Liver (tissue), 8 donors: ENCODE measurements at regions not wholly inside any gene's neighbourhood (a gene's known extent, or its start where the extent isn't known, plus 50 kb on each side); places are given as distances from the start of the nearest gene placed in this dataset.

ENCODE experiments used
- DNase-seq: peaks from one replicate; pipeline ENCODE4 v3.0.0-alpha.2; 2017; ENCODE audit warnings: low spot score
- H3K27ac ChIP-seq, 2 donors: one replicate each; pipeline ENCODE4 v1.7.0; 2013; ENCODE audit warnings: inconsistent platforms in 2 of 2, low read length in 2 of 2, control low read depth in 1 of 2, low read depth in 1 of 2, mild to moderate bottlenecking in 1 of 2
- H3K27me3 ChIP-seq, 4 donors: one replicate each; pipeline versions ENCODE4 v1.6.1 to v1.7.0; 2013; ENCODE audit warnings: low read length in 3 of 4, inconsistent platforms in 1 of 4, mild to moderate bottlenecking in 1 of 4, moderate library complexity in 1 of 4; ENCODE audit not compliant: control insufficient read depth in 4 of 4, insufficient read depth in 4 of 4
- H3K36me3 ChIP-seq, 4 donors: one replicate each; pipeline versions ENCODE4 v1.6.1 to v1.7.0; 2013; ENCODE audit warnings: low read length in 3 of 4, mild to moderate bottlenecking in 3 of 4, low read depth in 1 of 4, moderate library complexity in 1 of 4; ENCODE audit not compliant: control insufficient read depth in 4 of 4, insufficient read depth in 3 of 4
- H3K4me1 ChIP-seq, 4 donors: one replicate each; pipeline versions ENCODE4 v1.6.1 to v1.7.0; 2013; ENCODE audit warnings: low read length in 3 of 4, mild to moderate bottlenecking in 3 of 4, moderate library complexity in 1 of 4; ENCODE audit not compliant: control insufficient read depth in 4 of 4, insufficient read depth in 4 of 4
- H3K4me3 ChIP-seq, 3 donors: one replicate each; pipeline versions ENCODE4 v1.6.1 to v1.7.0; 2013; ENCODE audit warnings: low read length in 3 of 3, control low read depth in 1 of 3, low read depth in 1 of 3, mild to moderate bottlenecking in 1 of 3
- H3K9ac ChIP-seq, 2 donors: one replicate each; pipeline ENCODE4 v1.7.0; 2013; ENCODE audit warnings: low read length in 2 of 2, mild to moderate bottlenecking in 2 of 2, moderate library complexity in 2 of 2, control low read depth in 1 of 2, low read depth in 1 of 2
- H3K9me3 ChIP-seq, 4 donors: one replicate each; pipeline versions ENCODE4 v1.6.1 to v1.7.0; 2013; ENCODE audit warnings: low read length in 3 of 4; ENCODE audit not compliant: control insufficient read depth in 4 of 4
- ATF3 ChIP-seq: IDR thresholded peaks from 2 replicates; pipeline ENCODE4 v1.6.1; 2016; ENCODE audit warnings: antibody characterized with exemption
- CTCF ChIP-seq: fragments of 150-350 bp; IDR thresholded peaks from 2 replicates; pipeline ENCODE4 v1.5.1; 2017; ENCODE audit warnings: improper control_type of control experiment, low read depth, low read length; ENCODE audit not compliant: missing input control
- EGR1 ChIP-seq, 2 donors: IDR thresholded peaks; 2 replicates each; pipeline ENCODE4 v1.6.1; 2016 to 2018; ENCODE audit warnings: antibody characterized with exemption in 2 of 2, low read depth in 2 of 2
- FOXA1 ChIP-seq: IDR thresholded peaks from 2 replicates; pipeline ENCODE4 v1.6.1; 2016; ENCODE audit warnings: antibody characterized with exemption
- FOXA2 ChIP-seq: IDR thresholded peaks from 2 replicates; pipeline ENCODE4 v1.6.1; 2016; ENCODE audit warnings: antibody characterized with exemption
- GABPA ChIP-seq, 2 donors: IDR thresholded peaks in 1 of 2; conservative IDR thresholded peaks in 1 of 2; 2 replicates each; pipeline ENCODE4 v1.6.1; 2016; ENCODE audit warnings: antibody characterized with exemption in 2 of 2, mild to moderate bottlenecking in 1 of 2, moderate library complexity in 1 of 2
- HNF4A ChIP-seq, 2 donors: conservative IDR thresholded peaks; 2 replicates each; pipeline ENCODE4 v1.6.1; 2016; ENCODE audit warnings: antibody characterized with exemption in 2 of 2, mild to moderate bottlenecking in 2 of 2
- HNF4G ChIP-seq: IDR thresholded peaks from 2 replicates; pipeline ENCODE4 v1.6.1; 2016; ENCODE audit warnings: antibody characterized with exemption
- NR2F2 ChIP-seq: IDR thresholded peaks from 2 replicates; pipeline ENCODE4 v1.6.1; 2016; ENCODE audit warnings: antibody characterized with exemption
- RAD21 ChIP-seq, 2 donors: IDR thresholded peaks; 2 replicates each; pipeline ENCODE4 v1.6.1; 2016; ENCODE audit warnings: antibody characterized with exemption in 2 of 2, mild to moderate bottlenecking in 2 of 2
- REST ChIP-seq: IDR thresholded peaks from 2 replicates; pipeline ENCODE4 v1.6.1; 2016; ENCODE audit warnings: antibody characterized with exemption, mild to moderate bottlenecking
- RXRA ChIP-seq, 2 donors: IDR thresholded peaks; 2 replicates each; pipeline ENCODE4 v1.6.1; 2017 to 2018; ENCODE audit warnings: antibody characterized with exemption in 2 of 2, mild to moderate bottlenecking in 1 of 2
- SP1 ChIP-seq: IDR thresholded peaks from 2 replicates; pipeline ENCODE4 v1.6.1; 2018; ENCODE audit warnings: antibody characterized with exemption, mild to moderate bottlenecking
- TAF1 ChIP-seq: conservative IDR thresholded peaks from 2 replicates; pipeline ENCODE4 v1.6.1; 2016; ENCODE audit warnings: antibody characterized with exemption, mild to moderate bottlenecking
- YY1 ChIP-seq: IDR thresholded peaks from 2 replicates; pipeline ENCODE4 v1.6.1; 2016; ENCODE audit warnings: antibody characterized with exemption, mild to moderate bottlenecking
- ZBTB33 ChIP-seq: IDR thresholded peaks from 2 replicates; pipeline ENCODE4 v1.6.1; 2016; ENCODE audit warnings: antibody characterized with exemption
- WGBS: extraction: QIAGEN DNeasy Blood & Tissue Kit; methylation state at CpG from one replicate; pipeline ENCODE4 v1.1.7; 2013; 5-methylcytosine and 5-hydroxymethylcytosine counted together
- donor health status: healthy.
- donor health status: healthy.
- donor health status: healthy.
- donor health status: healthy.
- donor health status: healthy.

GRCh38 chr5:90017239-90017638 lies 392.3 kb downstream of the CETN3 start:
- H3K9me3 ChIP-seq: no peaks in the 10 kb centered on the region
- no peaks in the 10 kb centered on the region for H3K36me3 ChIP-seq
- H3K27ac ChIP-seq: no peak overlapping the region
- no peak for TF ChIP-seq ZBTB33
- TF ChIP-seq GABPA (IDR thresholded peaks at IDR 0.05 in 1 of 2, conservative IDR thresholded peaks at IDR 0.05 in 1 of 2): no peak
- TF ChIP-seq HNF4G: no peak
- no peak for TF ChIP-seq EGR1 (IDR thresholded peaks at IDR 0.05; ENCODE audit: low read depth in 2 of 2)
- no peak for TF ChIP-seq ATF3
- no peak for TF ChIP-seq YY1
- TF ChIP-seq FOXA1: no peak
- no peak for TF ChIP-seq FOXA2
- no peak for TF ChIP-seq REST
- TF ChIP-seq RAD21 (IDR thresholded peaks at IDR 0.05): no peak
- TF ChIP-seq HNF4A (conservative IDR thresholded peaks at IDR 0.05): no peak
- no peak for TF ChIP-seq SP1
- no peak for TF ChIP-seq NR2F2
- TF ChIP-seq CTCF: no peak
- no peak for TF ChIP-seq RXRA (IDR thresholded peaks at IDR 0.05)
- WGBS: 62% methylated on average over 3 of the region's 3 CpGs
- DNase-seq: no peak
- no peaks in the 10 kb centered on the region for H3K4me1 ChIP-seq
- H3K27me3 ChIP-seq: no peaks in the 10 kb centered on the region
- H3K4me3 ChIP-seq: no peak overlapping the region
- no peak overlapping the region for H3K9ac ChIP-seq

- Histone ChIP-seq H3K4me3 (no peak overlapping the region), H3K9ac (no peak overlapping the region), H3K9me3 (no peaks in the 10 kb centered on the region), H3K36me3 (no peaks in the 10 kb centered on the region), H3K27ac (no peak overlapping the region), H3K4me1 (no peaks in the 10 kb centered on the region), H3K27me3 (no peaks in the 10 kb centered on the region)
- 37% methylated on average over 3 of the region's 3 CpGs for WGBS
- DNase-seq: no peak
- TF ChIP-seq EGR1 (IDR thresholded peaks at IDR 0.05; ENCODE audit: low read depth in 2 of 2) (no peak), GABPA (IDR thresholded peaks at IDR 0.05 in 1 of 2, conservative IDR thresholded peaks at IDR 0.05 in 1 of 2) (no peak), ZBTB33 (no peak), TAF1 (no peak), FOXA2 (no peak), NR2F2 (no peak)
These were observed 394.0 kb downstream of the CETN3 start for GRCh38 chr5:90015584-90016018.
